HL-60 (cell line): ENCODE measurements at regions not wholly inside any gene's neighbourhood (a gene's known extent, or its start where the extent isn't known, plus 50 kb on each side); places are given as distances from the start of the nearest gene placed in this dataset.

Experiments
- DNase-seq, 2 experiments: peaks; one replicate each; pipeline ENCODE4 v3.0.0-alpha.2; 2010 to 2020; ENCODE audit warnings: low read depth in 1 of 2, low spot score in 1 of 2
- H3K27ac ChIP-seq: fragments of 250-450 bp; sonication (Bioruptor Pico); replicated peaks from 2 replicates; pipeline ENCODE4 v1.5.1; 2020; ENCODE audit warnings: mild to moderate bottlenecking, moderate library complexity
- H3K27me3 ChIP-seq: fragments of 250-450 bp; sonication (Bioruptor Pico); 2 replicates; pipeline ENCODE4 v1.5.1; 2021; ENCODE audit warnings: mild to moderate bottlenecking, moderate library complexity; ENCODE audit not compliant: insufficient read depth, poor library complexity, severe bottlenecking
- H3K4me3 ChIP-seq: replicated peaks from 2 replicates; pipeline ENCODE4 v1.5.1; 2011; ENCODE audit warnings: mild to moderate bottlenecking, control low read depth, low read length; ENCODE audit not compliant: insufficient read depth
- CTCF ChIP-seq: IDR thresholded peaks from one replicate; pipeline ENCODE4 v1.5.1; 2011; ENCODE audit warnings: low read length, control low read depth, inconsistent platforms; ENCODE audit not compliant: insufficient read depth
- GABPA ChIP-seq: IDR thresholded peaks from 2 replicates; pipeline ENCODE4 v1.6.1; 2012; ENCODE audit warnings: low read depth
- POLR2AphosphoS5 ChIP-seq: IDR thresholded peaks from 2 replicates; pipeline ENCODE4 v1.6.1; 2012; ENCODE audit warnings: low read depth
- SPI1 ChIP-seq: IDR thresholded peaks from 2 replicates; pipeline ENCODE4 v1.6.1; 2012; ENCODE audit warnings: low read depth, mild to moderate bottlenecking, borderline replicate concordance
- TF ChIP-seq, protein P1 (sequence below): IDR thresholded peaks from 2 replicates; pipeline ENCODE4 v1.6.1; 2012; ENCODE audit warnings: low read depth; ENCODE audit not compliant: insufficient replicate concordance

- no peak for DNase-seq
- no peak for TF ChIP-seq POLR2AphosphoS5
- TF ChIP-seq SPI1, result no peak
- Histone ChIP-seq H3K27me3 (no peaks in the 10 kb centered on the region), H3K4me3 (no peak overlapping the region), H3K27ac (no peak overlapping the region)
Observed at GRCh38 chr20:4418141-4418540, 169.1 kb upstream of the ADRA1D start.

DNA sequence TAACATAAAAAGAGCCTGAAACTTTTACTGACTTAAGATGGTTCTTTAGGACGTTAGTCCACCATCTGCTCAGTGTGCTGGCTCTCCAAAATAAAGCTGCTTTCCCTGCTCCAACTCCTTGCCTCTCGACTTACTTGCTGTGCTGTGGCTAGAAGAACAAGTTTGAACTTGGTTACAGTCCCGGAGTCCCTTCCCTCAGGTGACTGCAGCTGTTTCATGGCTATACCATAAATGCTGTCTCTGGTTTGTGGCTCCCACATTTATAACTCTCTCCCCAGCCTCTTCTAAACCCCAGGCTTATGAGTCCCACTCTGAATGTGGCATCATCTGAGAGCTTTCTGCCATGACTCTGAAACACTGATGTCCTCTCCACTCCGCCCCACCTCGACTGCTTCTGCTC, 166.2 kb upstream of the ADRA1D start:
- no peak overlapping the region for H3K27ac ChIP-seq
- no peaks in the 10 kb centered on the region for H3K27me3 ChIP-seq
- no peak for TF ChIP-seq GABPA
- TF ChIP-seq, protein P1, sequence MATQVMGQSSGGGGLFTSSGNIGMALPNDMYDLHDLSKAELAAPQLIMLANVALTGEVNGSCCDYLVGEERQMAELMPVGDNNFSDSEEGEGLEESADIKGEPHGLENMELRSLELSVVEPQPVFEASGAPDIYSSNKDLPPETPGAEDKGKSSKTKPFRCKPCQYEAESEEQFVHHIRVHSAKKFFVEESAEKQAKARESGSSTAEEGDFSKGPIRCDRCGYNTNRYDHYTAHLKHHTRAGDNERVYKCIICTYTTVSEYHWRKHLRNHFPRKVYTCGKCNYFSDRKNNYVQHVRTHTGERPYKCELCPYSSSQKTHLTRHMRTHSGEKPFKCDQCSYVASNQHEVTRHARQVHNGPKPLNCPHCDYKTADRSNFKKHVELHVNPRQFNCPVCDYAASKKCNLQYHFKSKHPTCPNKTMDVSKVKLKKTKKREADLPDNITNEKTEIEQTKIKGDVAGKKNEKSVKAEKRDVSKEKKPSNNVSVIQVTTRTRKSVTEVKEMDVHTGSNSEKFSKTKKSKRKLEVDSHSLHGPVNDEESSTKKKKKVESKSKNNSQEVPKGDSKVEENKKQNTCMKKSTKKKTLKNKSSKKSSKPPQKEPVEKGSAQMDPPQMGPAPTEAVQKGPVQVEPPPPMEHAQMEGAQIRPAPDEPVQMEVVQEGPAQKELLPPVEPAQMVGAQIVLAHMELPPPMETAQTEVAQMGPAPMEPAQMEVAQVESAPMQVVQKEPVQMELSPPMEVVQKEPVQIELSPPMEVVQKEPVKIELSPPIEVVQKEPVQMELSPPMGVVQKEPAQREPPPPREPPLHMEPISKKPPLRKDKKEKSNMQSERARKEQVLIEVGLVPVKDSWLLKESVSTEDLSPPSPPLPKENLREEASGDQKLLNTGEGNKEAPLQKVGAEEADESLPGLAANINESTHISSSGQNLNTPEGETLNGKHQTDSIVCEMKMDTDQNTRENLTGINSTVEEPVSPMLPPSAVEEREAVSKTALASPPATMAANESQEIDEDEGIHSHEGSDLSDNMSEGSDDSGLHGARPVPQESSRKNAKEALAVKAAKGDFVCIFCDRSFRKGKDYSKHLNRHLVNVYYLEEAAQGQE, result no peak
- TF ChIP-seq SPI1, result no peak
- TF ChIP-seq CTCF, result no peak
- no peak for TF ChIP-seq POLR2AphosphoS5
- H3K4me3 ChIP-seq, result no peak overlapping the region
- DNase-seq, result no peak

DNA sequence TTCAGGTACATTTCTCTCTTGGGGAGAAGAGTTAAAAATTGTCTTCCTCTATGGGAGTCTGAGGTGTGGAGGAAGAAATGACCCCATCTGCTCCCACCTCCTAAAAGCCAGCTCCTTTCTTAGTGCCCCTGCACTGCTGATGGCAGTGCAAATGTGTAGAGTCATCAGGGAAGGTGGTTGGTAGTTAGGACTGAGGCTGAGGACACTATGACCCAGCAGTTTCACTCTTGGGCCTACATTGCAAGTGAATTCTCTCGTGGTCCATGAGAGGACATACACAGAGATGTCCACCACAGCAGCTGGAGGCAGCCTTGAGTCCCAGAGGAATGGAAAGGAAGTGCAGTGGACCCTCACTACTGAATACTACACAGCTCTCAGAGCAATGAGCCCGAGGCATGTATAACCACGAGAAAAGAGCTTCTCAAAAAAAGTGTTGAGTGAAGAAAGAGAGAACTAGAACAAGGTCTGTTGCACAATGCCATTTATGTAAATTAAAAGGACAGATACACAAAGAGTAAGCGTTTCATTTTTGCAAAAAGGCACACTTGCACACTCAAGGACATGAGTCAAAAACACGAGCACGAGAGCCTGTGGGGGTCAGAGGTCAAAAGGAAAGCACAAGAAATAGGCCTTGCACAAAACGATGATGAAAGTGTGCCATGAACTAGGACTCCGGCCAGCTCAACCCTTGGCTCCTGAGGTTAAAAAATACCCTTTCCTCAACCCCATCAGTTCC, 164.4 kb upstream of the ADRA1D start:
- Histone ChIP-seq H3K4me3 (no peak overlapping the region), H3K27ac (no peak overlapping the region), H3K27me3 (no peaks in the 10 kb centered on the region)
- DNase-seq, result peak in 1 of 2 experiments; percentile 36
- TF ChIP-seq POLR2AphosphoS5 (no peak), SPI1 (no peak)

GRCh38 chr20:4412216-4412615, 163.1 kb upstream of the ADRA1D start:
- H3K27ac ChIP-seq, result no peak overlapping the region
- no peak overlapping the region for H3K4me3 ChIP-seq
- no peak for DNase-seq
- H3K27me3 ChIP-seq, result no peaks in the 10 kb centered on the region
- TF ChIP-seq SPI1, result no peak
- TF ChIP-seq CTCF, result no peak
- no peak for TF ChIP-seq POLR2AphosphoS5
- TF ChIP-seq GABPA, result no peak
- TF ChIP-seq, protein P1, result no peak

DNA sequence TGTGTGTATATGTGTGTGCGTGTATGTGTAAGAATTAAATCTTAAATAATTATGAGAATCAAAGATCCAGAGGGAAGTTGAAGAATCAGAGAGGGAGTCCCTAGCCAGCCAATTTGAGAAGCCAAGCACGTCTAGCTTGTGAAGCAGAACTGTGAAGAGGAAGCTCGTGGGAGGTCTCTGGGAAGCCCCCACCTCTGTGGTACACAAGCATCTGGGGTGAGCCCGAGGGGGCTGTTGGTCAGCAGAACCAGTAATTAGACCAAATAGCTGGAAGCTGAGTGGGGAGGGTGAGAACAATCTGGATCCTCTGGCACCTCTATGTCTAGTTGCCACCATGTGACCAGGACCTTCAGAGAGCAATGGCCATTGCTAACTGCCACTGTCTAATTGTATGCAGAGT, 162.7 kb upstream of the ADRA1D start:
- Histone ChIP-seq H3K27me3 (no peaks in the 10 kb centered on the region), H3K4me3 (no peak overlapping the region), H3K27ac (no peak overlapping the region)
- DNase-seq, result no peak
- no peak for TF ChIP-seq CTCF
- no peak for TF ChIP-seq GABPA
- TF ChIP-seq SPI1, result no peak
- TF ChIP-seq POLR2AphosphoS5, result no peak
- TF ChIP-seq, protein P1, result no peak
